ENCODE measurements at regions not wholly inside any gene's neighbourhood (a gene's known extent, or its start where the extent isn't known, plus 50 kb on each side); places are given as distances from the start of the nearest gene placed in this dataset.

- no peak for TF ChIP-seq CTCF (IDR thresholded peaks at IDR 0.05)
- no peak for TF ChIP-seq EP300 (IDR thresholded peaks at IDR 0.05)
- TF ChIP-seq POLR2AphosphoS5 (IDR thresholded peaks at IDR 0.05) = no peak
Observed at GRCh38 chr17:71089431-71089830, 920.1 kb downstream of the KCNJ2 start.

All from stomach (tissue), 4 donors.